Body of pancreas (tissue), 4 donors: ENCODE measurements at regions not wholly inside any gene's neighbourhood (a gene's known extent, or its start where the extent isn't known, plus 50 kb on each side); places are given as distances from the start of the nearest gene placed in this dataset. TPM values are rescaled to one million over a fixed set of nuclear protein-coding genes. Genes with fewer than 3 reads are reported as not detected.

Experiments
- ATAC-seq: fragments of 150-250 bp; one replicate; pipeline ENCODE4 v1.9.1; 2016
- DNase-seq, 4 donors: peaks; one replicate each; pipeline ENCODE4 v3.0.0-alpha.2; 2019
- H3K27ac ChIP-seq, 4 donors: fragments of 200-600 bp; sonication (generic); 1 replicate in 3 of 4; 2 replicates in 1 of 4; pipeline versions ENCODE4 v1.5.1 to v1.6.1; 2016 to 2019; ENCODE audit warnings: mild to moderate bottlenecking in 1 of 4, mixed read lengths in 1 of 4, moderate library complexity in 1 of 4
- H3K27me3 ChIP-seq, 2 donors: fragments of 200-600 bp; sonication (generic); one replicate each; pipeline ENCODE4 v1.6.0; 2016; ENCODE audit warnings: mild to moderate bottlenecking in 1 of 2
- H3K36me3 ChIP-seq, 2 donors: fragments of 200-600 bp; sonication (generic); replicated peaks in 1 of 2; 2 replicates each; pipeline ENCODE4 v1.5.1; 2016; ENCODE audit warnings: low read depth in 2 of 2; ENCODE audit not compliant: insufficient read depth in 1 of 2
- H3K4me1 ChIP-seq: fragments of 200-600 bp; sonication (generic); one replicate; pipeline ENCODE4 v1.6.0; 2016
- H3K4me3 ChIP-seq, 2 donors: fragments of 200-600 bp; sonication (generic); 1 replicate in 1 of 2; 2 replicates in 1 of 2; pipeline ENCODE4 v1.5.1; 2016 to 2019
- H3K9me3 ChIP-seq, 3 donors: fragments of 200-600 bp; sonication (generic); 1 replicate in 2 of 3; 2 replicates in 1 of 3; pipeline ENCODE4 v1.5.1; 2016
- CTCF ChIP-seq, 7 experiments: fragments of 450-650 bp in 4 of 7; fragments of 200-600 bp in 3 of 7; sonication (generic) in 3 of 7; IDR thresholded peaks; one replicate each; pipeline ENCODE4 v1.5.1; 2016 to 2019; ENCODE audit warnings: antibody characterized with exemption in 7 of 7
- POLR2A ChIP-seq, 3 donors: fragments of 450-650 bp; IDR thresholded peaks; one replicate each; pipeline ENCODE4 v1.6.1; 2016; ENCODE audit warnings: antibody characterized with exemption in 3 of 3, mild to moderate bottlenecking in 2 of 3
- WGBS, 2 donors: methylation state at CpG; one replicate each; pipeline ENCODE4 v1.1.5; 2017; 5-methylcytosine and 5-hydroxymethylcytosine counted together
- intact Hi-C: fragments of 100-400 bp; cut with DNase I; formaldehyde crosslinking; loops from one replicate; pipeline ENCODE4 v1.15.1; 2023
- small RNA-seq: library from RNA; depleted of rRNA; stranded (forward); fragments of <200 nt; gene quantifications from one replicate; pipeline ENCODE3, GENCODE V24; 2016

GRCh38 chr16:35911899-35912298, 2452.5 kb downstream of the TP53TG3F start:
- ATAC-seq = no peak
- Histone ChIP-seq H3K4me1 (no peaks in the 10 kb centered on the region), H3K4me3 (no peak overlapping the region), H3K27me3 (no peaks in the 10 kb centered on the region), H3K27ac (no peak overlapping the region), H3K9me3 (peaks cover 0 to 7% (median 0%) of the 10 kb centered on the region in 3 donors), H3K36me3 (no peaks in the 10 kb centered on the region)
- intact Hi-C loops = no loop called here
- DNase-seq = no peak
- TF ChIP-seq CTCF (IDR thresholded peaks at IDR 0.05) (no peak), POLR2A (IDR thresholded peaks at IDR 0.05) (no peak)
- 49 to 66% methylated on average over 6 to 8 of the region's 8 CpGs for WGBS, 2 donors

GRCh38 chr16:35931722-35932121, 2472.3 kb downstream of the TP53TG3F start:
- Histone ChIP-seq H3K4me1 (no peaks in the 10 kb centered on the region), H3K9me3 (peaks cover 0 to 8% (median 0%) of the 10 kb centered on the region in 3 donors), H3K36me3 (no peaks in the 10 kb centered on the region), H3K4me3 (no peak overlapping the region), H3K27ac (no peak overlapping the region), H3K27me3 (no peaks in the 10 kb centered on the region)
- DNase-seq (no peak), ATAC-seq (no peak)
- intact Hi-C loops = no loop called here
- TF ChIP-seq CTCF (IDR thresholded peaks at IDR 0.05) = no peak
- no peak for TF ChIP-seq POLR2A (IDR thresholded peaks at IDR 0.05)
- 44 to 50% methylated on average over 3 of the region's 3 CpGs for WGBS, 2 donors

Small RNA genes lying in the stretch of these regions (small RNA-seq; reads per million reads assigned to genes)
- not detected for gene AC106785.1
- gene RNA5SP406 = not detected
- gene RNA5SP407 = not detected
- gene RNA5SP408 = not detected
- not detected for gene RNA5SP409
- not detected for gene RNA5SP410
- gene RNA5SP411 = not detected
- not detected for gene RNA5SP412
- gene RNA5SP413 = not detected
- not detected for gene RNA5SP414
- not detected for gene RNA5SP415
- gene RNA5SP416 = not detected
- gene RNA5SP417 = not detected
- not detected for gene RNA5SP418
- not detected for gene RNA5SP419
- gene RNA5SP420 = not detected
- gene RNA5SP421 = not detected
- gene RNA5SP422 = not detected
- gene RNA5SP423 = not detected
